HepG2 (cell line): ENCODE measurements at regions not wholly inside any gene's neighbourhood (a gene's known extent, or its start where the extent isn't known, plus 50 kb on each side); places are given as distances from the start of the nearest gene placed in this dataset.

Source experiments
- CTCF ChIP-seq: sonication (generic); formaldehyde crosslinking; IDR thresholded peaks from 2 replicates; pipeline ENCODE4 v1.5.0; 2020; ENCODE audit warnings: mild to moderate bottlenecking, missing genetic modification reagents, moderate library complexity
- EZH2 ChIP-seq: conservative IDR thresholded peaks from 2 replicates; pipeline ENCODE4 v1.6.1; 2012; ENCODE audit warnings: mild to moderate bottlenecking, low read depth, low read length, moderate library complexity
- MAZ ChIP-seq, 2 experiments: sonication (generic) in 1 of 2; formaldehyde crosslinking in 1 of 2; IDR thresholded peaks; 2 replicates each; pipeline versions ENCODE4 v1.5.0 to v1.6.1; 2012 to 2020; ENCODE audit warnings: low read depth in 2 of 2, mild to moderate bottlenecking in 2 of 2, borderline replicate concordance in 1 of 2, improper control_type of control experiment in 1 of 2, low read length in 1 of 2, missing genetic modification reagents in 1 of 2, moderate library complexity in 1 of 2
- MXI1 ChIP-seq: IDR thresholded peaks from 3 replicates; pipeline ENCODE4 v1.6.1; 2012; ENCODE audit warnings: low read depth, low read length, inconsistent platforms, borderline replicate concordance
- NR1H2 ChIP-seq: sonication (generic); formaldehyde crosslinking; IDR thresholded peaks from 2 replicates; pipeline ENCODE4 v1.8.1; 2022; ENCODE audit warnings: low read depth, missing genetic modification reagents, borderline replicate concordance
- PHB2 ChIP-seq: fragments of 450-650 bp; IDR thresholded peaks from 2 replicates; pipeline ENCODE4 v1.6.1; 2018; ENCODE audit not compliant: partially characterized antibody
- RAD21 ChIP-seq: fragments of 450-650 bp; formaldehyde crosslinking; IDR thresholded peaks from 2 replicates; pipeline ENCODE4 v1.5.0; 2020; ENCODE audit warnings: mild to moderate bottlenecking
- RXRA ChIP-seq: sonication (generic); formaldehyde crosslinking; IDR thresholded peaks from 2 replicates; pipeline ENCODE4 v1.5.1; 2020; ENCODE audit warnings: missing genetic modification reagents
- SNAPC5 ChIP-seq: sonication (generic); formaldehyde crosslinking; IDR thresholded peaks from 2 replicates; pipeline ENCODE4 v1.8.1; 2023; ENCODE audit warnings: mild to moderate bottlenecking, missing genetic modification reagents, borderline replicate concordance
- U2AF2 ChIP-seq: fragments of 200-400 bp; formaldehyde crosslinking; IDR thresholded peaks from 2 replicates; pipeline ENCODE4 v1.6.1; 2017; ENCODE audit warnings: low read depth, mild to moderate bottlenecking, low read length
- ZC3H13 ChIP-seq: sonication (generic); formaldehyde crosslinking; IDR thresholded peaks from 2 replicates; pipeline ENCODE4 v1.8.1; 2023; ENCODE audit warnings: mild to moderate bottlenecking, missing genetic modification reagents, moderate library complexity
- ZNF274 ChIP-seq: sonication (generic); formaldehyde crosslinking; IDR thresholded peaks from 2 replicates; pipeline ENCODE4 v1.5.1; 2020; ENCODE audit warnings: mild to moderate bottlenecking, missing genetic modification reagents
- ZNF703 ChIP-seq: sonication (generic); formaldehyde crosslinking; IDR thresholded peaks from 2 replicates; pipeline ENCODE4 v1.5.1; 2020; ENCODE audit warnings: missing genetic modification reagents, mild to moderate bottlenecking, moderate library complexity, borderline replicate concordance

DNA sequence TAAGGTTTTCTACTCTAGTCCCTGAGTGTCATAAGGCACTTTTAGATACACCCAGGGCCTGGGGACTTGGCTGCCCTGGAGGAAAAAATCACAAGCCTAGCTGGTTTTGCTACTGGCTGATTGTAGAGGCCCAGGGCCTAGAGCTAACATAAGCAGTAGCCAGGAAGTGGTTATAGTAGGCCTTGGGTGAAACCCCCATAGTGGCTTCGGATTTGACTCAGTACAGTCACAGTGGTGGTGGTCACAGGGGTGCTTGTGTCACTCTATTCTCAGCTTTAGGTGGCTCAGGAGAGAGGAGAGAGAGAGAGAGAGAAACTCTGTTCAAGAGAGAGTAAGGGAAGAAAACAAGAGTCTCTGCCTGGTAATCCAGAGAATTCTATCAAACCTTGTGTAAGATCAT lies 194.5 kb upstream of the EDA2R start:
- TF ChIP-seq ZC3H13 (CRISPR knock-in tag) (no peak), U2AF2 (no peak), MAZ (IDR thresholded peaks at IDR 0.05; ENCODE audit: borderline replicate concordance, low read depth, low read length) (no peak), MAZ (CRISPR knock-in tag; IDR thresholded peaks at IDR 0.05; ENCODE audit: low read depth) (no peak), SNAPC5 (CRISPR knock-in tag) (no peak), PHB2 (no peak), CTCF (no peak), EZH2 (no peak), ZNF274 (CRISPR knock-in tag) (no peak), MXI1 (no peak), ZNF703 (CRISPR knock-in tag) (no peak), RAD21 (CRISPR knock-in tag) (no peak), RXRA (no peak), NR1H2 (no peak)
